ENCODE measurements at regions not wholly inside any gene's neighbourhood (a gene's known extent, or its start where the extent isn't known, plus 50 kb on each side); places are given as distances from the start of the nearest gene placed in this dataset.

- H3K27ac ChIP-seq (ENCODE audit: low read depth, low read length), result no peak overlapping the region
- no peaks in the 10 kb centered on the region for H3K79me1 ChIP-seq (ENCODE audit: low read depth, low read length)
- H3K56ac ChIP-seq (replicated peaks; ENCODE audit: insufficient read length, low read depth, low read length), result no peak overlapping the region
- no peak overlapping the region for H2BK12ac ChIP-seq (ENCODE audit: low read depth, low read length)
- no peak overlapping the region for H3K14ac ChIP-seq (ENCODE audit: insufficient read length)
- no peak for DNase-seq (ENCODE audit: low read depth in 1 of 2, low spot score in 2 of 2)
- no peak for FAIRE-seq
- no peaks in the 10 kb centered on the region for H3K4me1 ChIP-seq (replicated peaks in 1 of 4; ENCODE audit: control insufficient read depth in 3 of 4, insufficient read depth in 4 of 4, low read length in 3 of 4)
- no peak overlapping the region for H2BK120ac ChIP-seq (replicated peaks; ENCODE audit: low read depth, low read length)
- H3K23me2 ChIP-seq (ENCODE audit: low read depth, low read length), result no peaks in the 10 kb centered on the region
- H3K23ac ChIP-seq (ENCODE audit: insufficient read length), result no peak overlapping the region
- H2BK15ac ChIP-seq (ENCODE audit: low read length), result no peak overlapping the region
- no peak overlapping the region for H3K4me3 ChIP-seq (ENCODE audit: extremely low read depth in 1 of 4, insufficient read depth in 2 of 4, low read depth in 3 of 4, low read length in 4 of 4)
- no peaks in the 10 kb centered on the region for H3K36me3 ChIP-seq (ENCODE audit: control insufficient read depth in 2 of 4, insufficient read depth in 4 of 4, low read length in 3 of 4)
- WGBS, 2 experiments (ENCODE audit: extremely low coverage in 1 of 2, insufficient coverage in 1 of 2, insufficient read length in 1 of 2, insufficient replicate concordance in 2 of 2, low coverage in 1 of 2, low lambda C conversion rate in 2 of 2, missing lambda C conversion rate in 1 of 2), result 100% methylated on average over 1 of the region's 1 CpG; no CpG with 5 or more reads in 1 of the 2 experiments
- no peak overlapping the region for H3K4me2 ChIP-seq (ENCODE audit: insufficient read depth in 1 of 2, low read depth in 2 of 2, low read length in 2 of 2)
- no peak overlapping the region for H4K8ac ChIP-seq (ENCODE audit: extremely low read depth, insufficient read depth, low read length)
- ChIA-PET CTCF (ENCODE audit: partially characterized antibody) (interaction anchor here (1.6 kb wide), 1 partner anchor 31 kb away, joined by 3 read pairs; no protein-coding TSS in a partner anchor), POLR2A (ENCODE audit: partially characterized antibody) (no interaction called here)
- H3K9ac ChIP-seq (replicated peaks in 1 of 4; ENCODE audit: extremely low read depth in 1 of 4, low read depth in 3 of 4, low read length in 3 of 4), result no peak overlapping the region
- H4K20me1 ChIP-seq (replicated peaks in 1 of 2; ENCODE audit: control insufficient read depth in 1 of 2, insufficient read depth in 2 of 2, low read length in 2 of 2), result no peaks in the 10 kb centered on the region
- no peak overlapping the region for H3K18ac ChIP-seq (ENCODE audit: extremely low read depth, low read length)
- no peak overlapping the region for H2BK5ac ChIP-seq (ENCODE audit: low read depth, low read length)
- no peak overlapping the region for H2AFZ ChIP-seq (ENCODE audit: low read length)
- H2BK20ac ChIP-seq (ENCODE audit: low read length), result no peak overlapping the region
- TF ChIP-seq POU5F1 (IDR thresholded peaks at IDR 0.05; ENCODE audit: low read depth, low read length) (no peak), NRF1 (IDR thresholded peaks at IDR 0.05; ENCODE audit: low read depth, low read length) (no peak), JUND (IDR thresholded peaks at IDR 0.05; ENCODE audit: low read length) (no peak), YY1 (IDR thresholded peaks at IDR 0.05; ENCODE audit: low read depth, low read length) (no peak), SIX5 (IDR thresholded peaks at IDR 0.05; ENCODE audit: low read depth, low read length) (no peak), PHF8 (conservative IDR thresholded peaks at IDR 0.05; ENCODE audit: low read depth, low read length) (no peak), TAF1 (IDR thresholded peaks at IDR 0.05; ENCODE audit: low read depth, low read length) (no peak), ASH2L (IDR thresholded peaks at IDR 0.05; ENCODE audit: low read length) (no peak), GABPA (IDR thresholded peaks at IDR 0.05; ENCODE audit: borderline replicate concordance, insufficient read depth, low read length) (no peak), SRF (IDR thresholded peaks at IDR 0.05; ENCODE audit: low read depth, low read length) (no peak), SAP30 (IDR thresholded peaks at IDR 0.05; ENCODE audit: insufficient read depth, insufficient replicate concordance, low read length) (no peak), CHD1 (IDR thresholded peaks at IDR 0.05; ENCODE audit: low read depth, low read length) (no peak), KDM1A (IDR thresholded peaks at IDR 0.05; ENCODE audit: borderline replicate concordance, low read length) (no peak), NANOG (IDR thresholded peaks at IDR 0.05; ENCODE audit: insufficient read depth, low read depth, low read length, poor library complexity, severe bottlenecking) (no peak)
- H3K79me2 ChIP-seq (ENCODE audit: control insufficient read depth in 1 of 2, insufficient read depth in 2 of 2, low read length in 2 of 2), result no peaks in the 10 kb centered on the region
- no peak overlapping the region for H4K91ac ChIP-seq (replicated peaks; ENCODE audit: insufficient read length, low read length)
- H3K4ac ChIP-seq (replicated peaks; ENCODE audit: insufficient read length, low read depth, low read length), result no peak overlapping the region
- H4K5ac ChIP-seq (ENCODE audit: insufficient read length, low read depth, low read length), result no peak overlapping the region
- H3K27me3 ChIP-seq (replicated peaks in 1 of 4; ENCODE audit: control insufficient read depth in 3 of 4, extremely low read depth in 1 of 4, insufficient read depth in 3 of 4, low read length in 3 of 4), result no peaks in the 10 kb centered on the region
- H2AK5ac ChIP-seq (ENCODE audit: low read depth, low read length), result no peak overlapping the region
- H3K9me3 ChIP-seq (ENCODE audit: insufficient read depth in 2 of 2, low read depth in 1 of 2, low read length in 1 of 2), result no peaks in the 10 kb centered on the region
These were observed 315.3 kb upstream of the HS3ST1 start for GRCh38 chr4:11743976-11744375.
